A673 (cell line): ENCODE measurements at regions not wholly inside any gene's neighbourhood (a gene's known extent, or its start where the extent isn't known, plus 50 kb on each side); places are given as distances from the start of the nearest gene placed in this dataset.

Experiments
- BruUV-seq: library from RNA; stranded (reverse); fragments of 400-500 nt; replicated peaks from 2 replicates; lab custom pipeline; 2021; lab: Mats Ljungman, UMichigan
- CTCF ChIA-PET: fragments of 300-600 bp; sonication (Branson Sonifier 250); formaldehyde crosslinking; loops from one replicate; lab custom pipeline; 2022; ENCODE audit warnings: antibody characterized with exemption; lab: Charles Lee
- POLR2A ChIA-PET: fragments of 300-600 bp; sonication (Branson Sonifier 250); formaldehyde crosslinking; loops from one replicate; lab custom pipeline; 2022; ENCODE audit warnings: antibody characterized with exemption; ENCODE audit not compliant: low non-redundant PET; lab: Charles Lee
- DNase-seq: peaks from one replicate; pipeline ENCODE4 v3.0.0-alpha.2; 2015; ENCODE audit warnings: low spot score
- H3K27ac ChIP-seq: fragments of 200-600 bp; sonication (generic); 2 replicates; pipeline ENCODE4 v1.5.1; 2016; ENCODE audit warnings: mixed run types, low read depth, mild to moderate bottlenecking, mixed read lengths, antibody characterized with exemption, low read length; ENCODE audit not compliant: poor library complexity, severe bottlenecking
- H3K27me3 ChIP-seq: fragments of 200-600 bp; sonication (generic); replicated peaks from 2 replicates; pipeline ENCODE4 v1.6.1; 2017; ENCODE audit warnings: mixed run types, low read depth, mild to moderate bottlenecking, mixed read lengths, antibody characterized with exemption, low read length; ENCODE audit not compliant: insufficient read depth, poor library complexity
- H3K36me3 ChIP-seq: fragments of 200-600 bp; sonication (generic); 2 replicates; pipeline ENCODE4 v1.6.1; 2016; ENCODE audit warnings: mixed run types, mild to moderate bottlenecking, mixed read lengths, antibody characterized with exemption, low read length; ENCODE audit not compliant: insufficient read depth, poor library complexity, severe bottlenecking
- H3K4me1 ChIP-seq: fragments of 200-600 bp; sonication (generic); 2 replicates; pipeline ENCODE4 v1.6.1; 2017; ENCODE audit warnings: mixed run types, mild to moderate bottlenecking, mixed read lengths, antibody characterized with exemption, low read length; ENCODE audit not compliant: insufficient read depth, poor library complexity, severe bottlenecking
- H3K4me3 ChIP-seq: fragments of 200-600 bp; sonication (generic); 2 replicates; pipeline ENCODE4 v1.5.1; 2016; ENCODE audit warnings: low read depth, mixed run types, mild to moderate bottlenecking, mixed read lengths, low read length; ENCODE audit not compliant: poor library complexity, severe bottlenecking
- H3K9me3 ChIP-seq: fragments of 200-600 bp; sonication (generic); 2 replicates; pipeline ENCODE4 v1.6.1; 2016; ENCODE audit warnings: mixed run types, low read depth, mild to moderate bottlenecking, mixed read lengths, antibody characterized with exemption, low read length; ENCODE audit not compliant: poor library complexity, severe bottlenecking
- EZH2 ChIP-seq: fragments of 200-600 bp; sonication (generic); IDR thresholded peaks from 2 replicates; pipeline ENCODE4 v1.6.1; 2017; ENCODE audit warnings: borderline replicate concordance, low read depth, mild to moderate bottlenecking, mixed read lengths, antibody characterized with exemption, low read length; ENCODE audit not compliant: poor library complexity, severe bottlenecking
- intact Hi-C: fragments of 100-400 bp; cut with micrococcal nuclease; formaldehyde crosslinking; loops from one replicate; pipeline ENCODE4 v1.10.0; 2022; ENCODE audit not compliant: unreplicated experiment
- TF ChIP-seq, protein P1 (sequence below): fragments of 300-800, 200-600 bp; sonication (generic); conservative IDR thresholded peaks from 2 replicates; pipeline ENCODE4 v1.5.1; 2017; ENCODE audit warnings: low read depth, mild to moderate bottlenecking, antibody characterized with exemption, low read length, moderate library complexity, mixed read lengths

DNA sequence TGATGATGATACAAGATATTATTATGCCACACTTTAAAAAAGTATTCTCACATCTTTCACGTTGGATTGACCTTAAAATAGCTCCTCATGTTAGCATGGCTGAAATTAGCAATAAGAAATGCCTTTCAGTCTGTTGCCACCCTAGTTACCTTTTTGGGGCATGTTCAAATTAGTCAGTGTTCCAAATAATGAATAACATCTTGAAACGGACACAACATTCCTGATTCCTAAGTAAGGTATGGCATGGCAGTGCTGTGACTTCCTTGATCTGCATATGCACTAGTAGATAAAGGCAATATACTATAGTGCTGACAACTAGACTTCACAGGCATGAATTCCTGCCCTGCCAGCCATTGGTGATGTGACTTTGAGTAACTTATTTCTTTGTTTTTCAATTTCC, 914.5 kb downstream of the METTL15 start:
- intact Hi-C loops: loop anchor here (5.0 kb wide), 2 partner anchors 135 to 1325 kb away; no protein-coding TSS in a partner anchor
- no peak overlapping the region for H3K4me3 ChIP-seq
- ChIA-PET CTCF (no interaction called here), POLR2A (no interaction called here)
- H3K27me3 ChIP-seq: no peaks in the 10 kb centered on the region
- no peaks in the 10 kb centered on the region for H3K4me1 ChIP-seq
- H3K9me3 ChIP-seq: peaks cover 7% of the 10 kb centered on the region
- DNase-seq: no peak
- H3K36me3 ChIP-seq: no peaks in the 10 kb centered on the region
- no peak for TF ChIP-seq EZH2
- TF ChIP-seq, protein P1, sequence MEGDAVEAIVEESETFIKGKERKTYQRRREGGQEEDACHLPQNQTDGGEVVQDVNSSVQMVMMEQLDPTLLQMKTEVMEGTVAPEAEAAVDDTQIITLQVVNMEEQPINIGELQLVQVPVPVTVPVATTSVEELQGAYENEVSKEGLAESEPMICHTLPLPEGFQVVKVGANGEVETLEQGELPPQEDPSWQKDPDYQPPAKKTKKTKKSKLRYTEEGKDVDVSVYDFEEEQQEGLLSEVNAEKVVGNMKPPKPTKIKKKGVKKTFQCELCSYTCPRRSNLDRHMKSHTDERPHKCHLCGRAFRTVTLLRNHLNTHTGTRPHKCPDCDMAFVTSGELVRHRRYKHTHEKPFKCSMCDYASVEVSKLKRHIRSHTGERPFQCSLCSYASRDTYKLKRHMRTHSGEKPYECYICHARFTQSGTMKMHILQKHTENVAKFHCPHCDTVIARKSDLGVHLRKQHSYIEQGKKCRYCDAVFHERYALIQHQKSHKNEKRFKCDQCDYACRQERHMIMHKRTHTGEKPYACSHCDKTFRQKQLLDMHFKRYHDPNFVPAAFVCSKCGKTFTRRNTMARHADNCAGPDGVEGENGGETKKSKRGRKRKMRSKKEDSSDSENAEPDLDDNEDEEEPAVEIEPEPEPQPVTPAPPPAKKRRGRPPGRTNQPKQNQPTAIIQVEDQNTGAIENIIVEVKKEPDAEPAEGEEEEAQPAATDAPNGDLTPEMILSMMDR: no peak
- no peak overlapping the region for H3K27ac ChIP-seq
- no TSS peak for BruUV-seq

DNA sequence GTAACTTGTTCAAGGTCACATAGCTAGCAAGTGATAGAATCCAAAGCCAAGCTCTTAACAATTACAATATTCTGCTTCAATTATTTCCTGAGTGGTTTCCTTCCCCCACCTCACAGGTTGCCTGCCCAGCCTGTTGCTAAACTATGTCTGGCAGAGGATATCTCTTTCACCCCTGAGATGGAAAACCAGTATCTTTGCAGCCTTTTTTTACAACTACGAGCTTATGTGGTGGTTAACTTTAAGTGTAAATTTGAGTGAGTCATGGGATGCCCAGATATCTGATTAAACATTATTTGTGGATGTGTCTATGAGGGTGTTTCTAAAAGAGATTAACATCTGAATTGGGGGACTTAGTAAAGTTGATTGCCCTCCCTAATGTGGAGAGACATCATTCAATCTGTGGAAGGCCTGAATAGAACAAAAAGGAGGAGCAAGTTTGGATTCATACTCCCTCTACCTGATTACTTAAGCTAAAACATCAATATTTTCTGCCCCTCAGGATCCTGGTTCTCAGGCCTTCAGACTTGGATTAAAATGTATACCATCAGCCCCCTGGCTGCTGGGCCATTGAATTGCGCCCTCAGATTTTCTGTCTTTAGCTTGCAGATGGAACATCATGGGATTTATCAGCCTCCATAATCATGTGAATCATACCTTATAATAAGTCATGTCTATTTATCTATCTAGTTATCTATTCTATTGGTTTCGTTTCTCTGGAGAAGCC, 911.9 kb downstream of the METTL15 start:
- no peaks in the 10 kb centered on the region for H3K27me3 ChIP-seq
- H3K36me3 ChIP-seq: no peaks in the 10 kb centered on the region
- POLR2A ChIA-PET: no interaction called here
- H3K27ac ChIP-seq: no peak overlapping the region
- no peak overlapping the region for H3K4me3 ChIP-seq
- no TSS peak for BruUV-seq
- H3K9me3 ChIP-seq: no peaks in the 10 kb centered on the region
- intact Hi-C loops: loop anchor here (5.0 kb wide), 4 partner anchors 137 to 1323 kb away; no protein-coding TSS in a partner anchor
- CTCF ChIA-PET: interaction anchor here (0.5 to 2.1 kb wide), 6 partner anchors 76 to 490 kb away, joined by 3 to 9 read pairs (median 5); no protein-coding TSS in a partner anchor
- DNase-seq: peak; percentile 82
- TF ChIP-seq, protein P1: peak; percentile 97
- TF ChIP-seq EZH2: no peak
- H3K4me1 ChIP-seq: no peaks in the 10 kb centered on the region

DNA sequence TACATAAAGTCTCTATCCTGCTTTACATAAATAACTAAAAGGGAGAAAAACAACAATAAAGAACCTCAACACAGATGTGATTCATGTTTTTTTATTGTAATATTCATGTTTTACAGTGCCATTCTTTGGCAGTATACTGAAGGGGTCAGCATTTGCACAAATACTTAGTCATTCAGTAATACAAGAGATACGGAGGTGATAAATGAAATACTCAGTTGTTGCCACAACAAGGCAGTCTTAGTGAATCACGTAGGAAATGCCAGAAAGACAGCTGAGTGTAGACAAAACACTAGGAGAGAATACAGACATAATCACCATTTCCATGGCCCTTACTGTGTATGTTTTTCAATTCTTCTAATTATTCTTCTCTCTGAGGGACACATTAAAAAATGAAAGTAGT, 910.4 kb downstream of the METTL15 start:
- no peak overlapping the region for H3K27ac ChIP-seq
- no peaks in the 10 kb centered on the region for H3K4me1 ChIP-seq
- no peaks in the 10 kb centered on the region for H3K36me3 ChIP-seq
- no peaks in the 10 kb centered on the region for H3K27me3 ChIP-seq
- H3K4me3 ChIP-seq: no peak overlapping the region
- TF ChIP-seq, protein P1: no peak; the same call in 1 of the 2 replicates
- no peak for TF ChIP-seq EZH2
- no peaks in the 10 kb centered on the region for H3K9me3 ChIP-seq
- peak; percentile 69 for DNase-seq
- BruUV-seq: no TSS peak
- intact Hi-C loops: loop anchor here (5.0 kb wide), 2 partner anchors 314 to 316 kb away; no protein-coding TSS in a partner anchor
- ChIA-PET POLR2A (no interaction called here), CTCF (interaction anchor here (2.1 kb wide), 1 partner anchor 141 kb away, joined by 9 read pairs; no protein-coding TSS in a partner anchor)
